HAP-1 (cell line): ENCODE measurements at regions not wholly inside any gene's neighbourhood (a gene's known extent, or its start where the extent isn't known, plus 50 kb on each side); places are given as distances from the start of the nearest gene placed in this dataset.

Experiments used
- DNase-seq, 2 experiments: peaks; one replicate each; pipeline ENCODE4 v3.0.0-alpha.2; 2016 to 2020; ENCODE audit warnings: low spot score in 2 of 2
- H3K27me3 ChIP-seq: fragments of 250-450 bp; sonication (Bioruptor Pico); 2 replicates; pipeline ENCODE4 v1.5.1; 2020; ENCODE audit warnings: low read depth, mild to moderate bottlenecking, moderate library complexity
- H3K36me3 ChIP-seq: fragments of 250-450 bp; sonication (Bioruptor Pico); replicated peaks from 2 replicates; pipeline ENCODE4 v1.5.1; 2020; ENCODE audit warnings: mild to moderate bottlenecking
- H3K4me1 ChIP-seq: fragments of 250-450 bp; sonication (Bioruptor Pico); 2 replicates; pipeline ENCODE4 v1.5.1; 2020; ENCODE audit warnings: mild to moderate bottlenecking
- H3K4me3 ChIP-seq: fragments of 250-450 bp; sonication (Bioruptor Pico); 2 replicates; pipeline ENCODE4 v1.5.1; 2020; ENCODE audit warnings: mild to moderate bottlenecking, moderate library complexity
- H3K9me3 ChIP-seq: fragments of 250-450 bp; sonication (Bioruptor Pico); 2 replicates; pipeline ENCODE4 v1.5.1; 2020; ENCODE audit warnings: mild to moderate bottlenecking, moderate library complexity
- in situ Hi-C: fragments of 300-500 bp; cut with MboI; formaldehyde crosslinking; loops from 3 replicates; pipeline ENCODE4 v1.14.3; 2020; ENCODE audit warnings: low sequenced_read_pairs, inconsistent platforms, mixed read lengths

GRCh38 chr7:10075866-10076265, 897.8 kb upstream of the PHF14 start:
- no peaks in the 10 kb centered on the region for H3K27me3 ChIP-seq
- no peaks in the 10 kb centered on the region for H3K36me3 ChIP-seq
- no peak for DNase-seq
- 0 out of 2 replicates have a peak, but pooled peaks cover 6% of the 10 kb centered on the region for H3K4me1 ChIP-seq
- H3K4me3 ChIP-seq, result no peak overlapping the region
- H3K9me3 ChIP-seq, result no peaks in the 10 kb centered on the region
- in situ Hi-C loops, result no loop called here

- in situ Hi-C loops, result no loop called here
- H3K4me3 ChIP-seq, result no peak overlapping the region
- H3K36me3 ChIP-seq, result no peaks in the 10 kb centered on the region
- H3K9me3 ChIP-seq, result no peaks in the 10 kb centered on the region
- no peaks in the 10 kb centered on the region for H3K27me3 ChIP-seq
- peak in 1 of 2 experiments; percentile 11 for DNase-seq
- H3K4me1 ChIP-seq, result 0 out of 2 replicates have a peak, but pooled peaks cover 6% of the 10 kb centered on the region
Observed at GRCh38 chr7:10076660-10077300, 896.9 kb upstream of the PHF14 start.

- H3K27me3 ChIP-seq, result no peaks in the 10 kb centered on the region
- no peak for DNase-seq
- in situ Hi-C loops, result no loop called here
- H3K36me3 ChIP-seq, result no peaks in the 10 kb centered on the region
- no peaks in the 10 kb centered on the region for H3K9me3 ChIP-seq
- H3K4me1 ChIP-seq, result 0 out of 2 replicates have a peak, but pooled peaks cover 6% of the 10 kb centered on the region
- no peak overlapping the region for H3K4me3 ChIP-seq
Observed at GRCh38 chr7:10079572-10079971, 894.1 kb upstream of the PHF14 start.

- in situ Hi-C loops, result no loop called here
- Histone ChIP-seq H3K4me3 (no peak overlapping the region), H3K4me1 (peaks cover 6% of the 10 kb centered on the region), H3K9me3 (no peaks in the 10 kb centered on the region), H3K27me3 (no peaks in the 10 kb centered on the region), H3K36me3 (no peaks in the 10 kb centered on the region)
- DNase-seq, result no peak
Observed at GRCh38 chr7:10082896-10083295, 890.8 kb upstream of the PHF14 start.

- no peaks in the 10 kb centered on the region for H3K27me3 ChIP-seq
- no peak for DNase-seq
- peaks cover 6% of the 10 kb centered on the region for H3K4me1 ChIP-seq
- H3K4me3 ChIP-seq, result no peak overlapping the region
- H3K36me3 ChIP-seq, result no peaks in the 10 kb centered on the region
- in situ Hi-C loops, result no loop called here
- no peaks in the 10 kb centered on the region for H3K9me3 ChIP-seq
Observed at GRCh38 chr7:10083766-10084165, 889.9 kb upstream of the PHF14 start.

- no peak for DNase-seq
- H3K36me3 ChIP-seq, result no peaks in the 10 kb centered on the region
- in situ Hi-C loops, result no loop called here
- peaks cover 6% of the 10 kb centered on the region for H3K4me1 ChIP-seq
- H3K9me3 ChIP-seq, result no peaks in the 10 kb centered on the region
- H3K4me3 ChIP-seq, result no peak overlapping the region
- no peaks in the 10 kb centered on the region for H3K27me3 ChIP-seq
Observed at GRCh38 chr7:10085231-10085630, 888.4 kb upstream of the PHF14 start.

GRCh38 chr7:10100572-10100971, 873.1 kb upstream of the PHF14 start:
- Histone ChIP-seq H3K9me3 (no peaks in the 10 kb centered on the region), H3K4me3 (no peak overlapping the region), H3K4me1 (no peaks in the 10 kb centered on the region), H3K36me3 (no peaks in the 10 kb centered on the region), H3K27me3 (no peaks in the 10 kb centered on the region)
- in situ Hi-C loops, result no loop called here
- DNase-seq, result no peak

GRCh38 chr7:10101351-10101750, 872.3 kb upstream of the PHF14 start:
- no peak for DNase-seq
- Histone ChIP-seq H3K4me3 (no peak overlapping the region), H3K9me3 (no peaks in the 10 kb centered on the region), H3K27me3 (no peaks in the 10 kb centered on the region), H3K4me1 (no peaks in the 10 kb centered on the region), H3K36me3 (no peaks in the 10 kb centered on the region)
- in situ Hi-C loops, result no loop called here

- Histone ChIP-seq H3K9me3 (no peaks in the 10 kb centered on the region), H3K4me1 (no peaks in the 10 kb centered on the region), H3K4me3 (no peak overlapping the region), H3K27me3 (no peaks in the 10 kb centered on the region), H3K36me3 (no peaks in the 10 kb centered on the region)
- in situ Hi-C loops, result no loop called here
- DNase-seq, result no peak
Observed at GRCh38 chr7:10104292-10104691, 869.4 kb upstream of the PHF14 start.

- Histone ChIP-seq H3K9me3 (no peaks in the 10 kb centered on the region), H3K4me3 (no peak overlapping the region), H3K36me3 (no peaks in the 10 kb centered on the region), H3K27me3 (no peaks in the 10 kb centered on the region), H3K4me1 (no peaks in the 10 kb centered on the region)
- no peak for DNase-seq
- in situ Hi-C loops, result no loop called here
Observed at GRCh38 chr7:10106609-10107008, 867.1 kb upstream of the PHF14 start.

- no peaks in the 10 kb centered on the region for H3K9me3 ChIP-seq
- no peak overlapping the region for H3K4me3 ChIP-seq
- in situ Hi-C loops, result no loop called here
Observed at GRCh38 chr7:10116511-10116910, 857.2 kb upstream of the PHF14 start.

GRCh38 chr7:10117815-10118214, 855.9 kb upstream of the PHF14 start:
- Histone ChIP-seq H3K27me3 (no peaks in the 10 kb centered on the region), H3K4me1 (peaks cover 21% of the 10 kb centered on the region), H3K4me3 (no peak overlapping the region), H3K9me3 (no peaks in the 10 kb centered on the region), H3K36me3 (no peaks in the 10 kb centered on the region)
- in situ Hi-C loops, result no loop called here
- DNase-seq, result no peak

More at GRCh38 chr7:10116511-10116910, 857.2 kb upstream of the PHF14 start:
- no peak for DNase-seq
- no peaks in the 10 kb centered on the region for H3K27me3 ChIP-seq
- no peaks in the 10 kb centered on the region for H3K36me3 ChIP-seq
- H3K4me1 ChIP-seq, result peaks cover 15% of the 10 kb centered on the region

GRCh38 chr7:10120936-10121335, 852.7 kb upstream of the PHF14 start:
- Histone ChIP-seq H3K9me3 (no peaks in the 10 kb centered on the region), H3K36me3 (no peaks in the 10 kb centered on the region), H3K27me3 (no peaks in the 10 kb centered on the region), H3K4me3 (no peak overlapping the region), H3K4me1 (peaks cover 30% of the 10 kb centered on the region)
- in situ Hi-C loops, result no loop called here
- DNase-seq, result no peak

- peak; percentile 66 to 89 for DNase-seq
- Histone ChIP-seq H3K27me3 (no peaks in the 10 kb centered on the region), H3K36me3 (no peaks in the 10 kb centered on the region), H3K9me3 (no peaks in the 10 kb centered on the region), H3K4me3 (no peak overlapping the region), H3K4me1 (peaks cover 30% of the 10 kb centered on the region)
- in situ Hi-C loops, result no loop called here
Observed at GRCh38 chr7:10121631-10122030, 852.0 kb upstream of the PHF14 start.

GRCh38 chr7:10122551-10123100, 851.0 kb upstream of the PHF14 start:
- no peaks in the 10 kb centered on the region for H3K36me3 ChIP-seq
- no peak overlapping the region for H3K4me3 ChIP-seq
- H3K4me1 ChIP-seq, result peaks cover 30% of the 10 kb centered on the region
- no peaks in the 10 kb centered on the region for H3K27me3 ChIP-seq
- DNase-seq, result peak; percentile 80 to 92
- in situ Hi-C loops, result no loop called here
- H3K9me3 ChIP-seq, result no peaks in the 10 kb centered on the region
